ENCODE measurements at regions not wholly inside any gene's neighbourhood (a gene's known extent, or its start where the extent isn't known, plus 50 kb on each side); places are given as distances from the start of the nearest gene placed in this dataset.

- no peak for TF ChIP-seq CTCF (conservative IDR thresholded peaks at IDR 0.05; ENCODE audit: low read length)
- DNase-seq (ENCODE audit: low read depth): no peak
- H3K4me3 ChIP-seq (ENCODE audit: low read length): no peak overlapping the region
Measured at GRCh38 chr4:100970414-100970813, 376.9 kb downstream of the PPP3CA start.

GRCh38 chr4:100969925-100970324, 377.4 kb downstream of the PPP3CA start:
- no peak overlapping the region for H3K4me3 ChIP-seq (ENCODE audit: low read length)
- DNase-seq (ENCODE audit: low read depth): no peak
- no peak for TF ChIP-seq CTCF (conservative IDR thresholded peaks at IDR 0.05; ENCODE audit: low read length)

GRCh38 chr4:100968046-100968445, 379.3 kb downstream of the PPP3CA start:
- no peak for TF ChIP-seq CTCF (conservative IDR thresholded peaks at IDR 0.05; ENCODE audit: low read length)
- no peak overlapping the region for H3K4me3 ChIP-seq (ENCODE audit: low read length)
- no peak for DNase-seq (ENCODE audit: low read depth)

- H3K4me3 ChIP-seq (ENCODE audit: low read length): no peak overlapping the region
- DNase-seq (ENCODE audit: low read depth): no peak
- no peak for TF ChIP-seq CTCF (conservative IDR thresholded peaks at IDR 0.05; ENCODE audit: low read length)
Measured at GRCh38 chr4:100963627-100964026, 383.7 kb downstream of the PPP3CA start.

- no peak for DNase-seq (ENCODE audit: low read depth)
- H3K4me3 ChIP-seq (ENCODE audit: low read length): no peak overlapping the region
- TF ChIP-seq CTCF (conservative IDR thresholded peaks at IDR 0.05; ENCODE audit: low read length): no peak
Measured at GRCh38 chr4:100962698-100963097, 384.6 kb downstream of the PPP3CA start.

- DNase-seq (ENCODE audit: low read depth): no peak
- TF ChIP-seq CTCF (conservative IDR thresholded peaks at IDR 0.05; ENCODE audit: low read length): no peak
Measured at GRCh38 chr4:100960232-100960631, 387.1 kb downstream of the PPP3CA start.

GRCh38 chr4:100954046-100954445, 393.3 kb downstream of the PPP3CA start:
- no peak for DNase-seq (ENCODE audit: low read depth)
- no peak overlapping the region for H3K4me3 ChIP-seq (ENCODE audit: low read length)
- no peak for TF ChIP-seq CTCF (conservative IDR thresholded peaks at IDR 0.05; ENCODE audit: low read length)

More at GRCh38 chr4:100960232-100960631, 387.1 kb downstream of the PPP3CA start:
- no peak overlapping the region for H3K4me3 ChIP-seq (ENCODE audit: low read length)
